Tibial nerve (tissue), 4 donors: ENCODE measurements at regions not wholly inside any gene's neighbourhood (a gene's known extent, or its start where the extent isn't known, plus 50 kb on each side); places are given as distances from the start of the nearest gene placed in this dataset.

Experiments
- DNase-seq, 2 donors: peaks; one replicate each; pipeline ENCODE4 v3.0.0-alpha.2; 2019; ENCODE audit warnings: low spot score in 2 of 2
- H3K27ac ChIP-seq, 4 donors: fragments of 200-600 bp; sonication (generic) in 3 of 4; one replicate each; pipeline ENCODE4 v1.5.1; 2017 to 2019; ENCODE audit warnings: mild to moderate bottlenecking in 1 of 4
- H3K27me3 ChIP-seq, 2 donors: fragments of 200-600 bp; sonication (generic) in 1 of 2; one replicate each; pipeline versions ENCODE4 v1.5.1 to v1.6.0; 2017 to 2019
- H3K36me3 ChIP-seq, 3 donors: fragments of 200-600 bp; sonication (generic); one replicate each; pipeline ENCODE4 v1.5.1; 2018 to 2019
- H3K4me1 ChIP-seq, 4 donors: fragments of 200-600 bp; sonication (generic) in 3 of 4; one replicate each; pipeline ENCODE4 v1.5.1; 2017 to 2019
- H3K4me3 ChIP-seq, 4 donors: fragments of 200-600 bp; sonication (generic) in 3 of 4; one replicate each; pipeline ENCODE4 v1.5.1; 2017 to 2019; ENCODE audit warnings: mild to moderate bottlenecking in 1 of 4, moderate library complexity in 1 of 4
- H3K9me3 ChIP-seq, 4 donors: fragments of 200-600 bp; sonication (generic) in 3 of 4; one replicate each; pipeline ENCODE4 v1.5.1; 2017 to 2019
- EP300 ChIP-seq, 2 donors: sonication (generic); formaldehyde crosslinking; IDR thresholded peaks; one replicate each; pipeline ENCODE4 v1.6.1; 2017; ENCODE audit warnings: antibody characterized with exemption in 2 of 2, mild to moderate bottlenecking in 1 of 2
- POLR2A ChIP-seq, 2 donors: fragments of 450-650 bp; IDR thresholded peaks; one replicate each; pipeline ENCODE4 v1.6.1; 2017; ENCODE audit warnings: antibody characterized with exemption in 2 of 2, mild to moderate bottlenecking in 2 of 2, moderate library complexity in 2 of 2
- WGBS, 2 donors: methylation state at CpG; one replicate each; pipeline ENCODE4 v1.1.5; 2018; 5-methylcytosine and 5-hydroxymethylcytosine counted together
- TF ChIP-seq, protein P1 (sequence below), 5 experiments: fragments of 200-600 bp in 3 of 5; fragments of 450-650 bp in 2 of 5; sonication (generic) in 3 of 5; IDR thresholded peaks; one replicate each; pipeline ENCODE4 v1.5.1; 2016 to 2019; ENCODE audit warnings: antibody characterized with exemption in 5 of 5, mild to moderate bottlenecking in 3 of 5, moderate library complexity in 2 of 5

DNA sequence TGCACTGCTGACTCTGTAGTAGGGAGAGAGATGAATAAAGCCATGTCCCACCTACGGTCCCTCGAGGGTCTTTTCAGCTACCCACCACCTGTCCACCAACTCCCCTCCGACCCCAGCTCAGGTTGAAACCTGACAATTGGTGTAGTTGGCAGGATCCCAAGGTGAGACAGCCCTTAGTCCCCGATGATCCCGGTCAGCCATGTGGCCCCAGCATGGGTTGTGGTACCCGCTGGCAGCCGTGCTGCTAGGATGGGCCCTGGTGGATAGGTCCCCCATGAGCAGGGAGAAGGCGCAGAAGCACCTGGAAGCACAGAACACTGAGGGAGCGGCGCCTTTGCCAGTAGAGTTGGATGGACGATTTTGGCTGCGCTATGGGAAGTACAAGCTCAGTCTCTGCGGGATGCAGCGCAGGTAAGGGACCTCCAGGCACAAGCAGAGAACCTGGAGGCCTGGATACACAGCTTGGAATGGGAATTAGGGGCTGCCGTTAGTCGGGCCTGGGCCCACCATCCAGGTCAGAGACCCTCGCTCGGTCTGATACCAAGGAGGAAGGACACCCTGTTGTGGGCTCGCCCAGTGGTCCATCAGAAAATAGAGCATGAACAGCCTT, 694.6 kb upstream of the AGA start:
- no peaks in the 10 kb centered on the region for H3K4me1 ChIP-seq
- no peak for DNase-seq
- no peak overlapping the region for H3K4me3 ChIP-seq
- no peaks in the 10 kb centered on the region for H3K27me3 ChIP-seq
- TF ChIP-seq POLR2A (IDR thresholded peaks at IDR 0.05) (no peak), EP300 (IDR thresholded peaks at IDR 0.05) (no peak)
- TF ChIP-seq, protein P1, sequence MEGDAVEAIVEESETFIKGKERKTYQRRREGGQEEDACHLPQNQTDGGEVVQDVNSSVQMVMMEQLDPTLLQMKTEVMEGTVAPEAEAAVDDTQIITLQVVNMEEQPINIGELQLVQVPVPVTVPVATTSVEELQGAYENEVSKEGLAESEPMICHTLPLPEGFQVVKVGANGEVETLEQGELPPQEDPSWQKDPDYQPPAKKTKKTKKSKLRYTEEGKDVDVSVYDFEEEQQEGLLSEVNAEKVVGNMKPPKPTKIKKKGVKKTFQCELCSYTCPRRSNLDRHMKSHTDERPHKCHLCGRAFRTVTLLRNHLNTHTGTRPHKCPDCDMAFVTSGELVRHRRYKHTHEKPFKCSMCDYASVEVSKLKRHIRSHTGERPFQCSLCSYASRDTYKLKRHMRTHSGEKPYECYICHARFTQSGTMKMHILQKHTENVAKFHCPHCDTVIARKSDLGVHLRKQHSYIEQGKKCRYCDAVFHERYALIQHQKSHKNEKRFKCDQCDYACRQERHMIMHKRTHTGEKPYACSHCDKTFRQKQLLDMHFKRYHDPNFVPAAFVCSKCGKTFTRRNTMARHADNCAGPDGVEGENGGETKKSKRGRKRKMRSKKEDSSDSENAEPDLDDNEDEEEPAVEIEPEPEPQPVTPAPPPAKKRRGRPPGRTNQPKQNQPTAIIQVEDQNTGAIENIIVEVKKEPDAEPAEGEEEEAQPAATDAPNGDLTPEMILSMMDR (IDR thresholded peaks at IDR 0.05): no peak
- 94 to 99% methylated on average over 16 to 19 of the region's 19 CpGs for WGBS, 2 donors
- H3K36me3 ChIP-seq: no peaks in the 10 kb centered on the region
- peaks cover 0 to 29% (median 0%) of the 10 kb centered on the region in 4 donors for H3K9me3 ChIP-seq
- no peak overlapping the region for H3K27ac ChIP-seq

DNA sequence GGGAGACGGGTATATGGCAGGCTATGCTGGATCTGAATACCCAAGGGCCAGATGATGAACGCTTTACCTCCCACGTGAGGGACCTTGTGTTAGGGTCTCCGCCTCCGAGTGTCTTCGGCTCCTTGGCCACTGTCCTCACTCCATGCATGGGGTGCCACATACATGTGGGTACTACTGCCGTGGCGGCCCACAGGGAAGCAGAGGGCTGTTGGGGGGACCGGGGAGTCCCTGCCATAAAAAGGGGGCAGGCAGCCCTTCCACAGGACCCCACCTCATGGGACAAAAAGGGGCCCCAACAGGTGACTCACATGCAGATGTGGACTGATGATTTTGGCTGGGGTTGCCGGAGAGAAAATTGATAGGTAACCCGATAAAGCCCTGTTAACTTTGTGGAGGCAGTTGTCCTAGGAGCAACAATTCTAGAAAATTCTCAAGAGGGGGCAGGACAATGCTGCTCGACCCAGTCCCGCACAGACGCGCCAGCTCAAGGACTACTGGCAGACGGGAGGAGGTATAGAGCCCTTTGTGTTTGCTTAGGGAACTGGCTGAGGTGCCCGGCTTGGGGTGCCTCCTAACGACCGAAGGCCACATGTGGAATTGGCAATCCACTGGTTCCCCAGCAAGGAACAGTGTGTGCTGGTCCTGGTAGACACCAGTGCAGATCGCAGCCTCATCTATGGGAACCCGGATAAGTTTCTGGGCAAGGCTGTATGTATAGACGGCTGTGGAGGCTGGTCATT, 695.7 kb upstream of the AGA start:
- Histone ChIP-seq H3K4me3 (no peak overlapping the region), H3K27me3 (no peaks in the 10 kb centered on the region), H3K9me3 (peaks cover 0 to 39% (median 0%) of the 10 kb centered on the region in 4 donors), H3K36me3 (no peaks in the 10 kb centered on the region), H3K27ac (no peak overlapping the region), H3K4me1 (no peaks in the 10 kb centered on the region)
- TF ChIP-seq EP300 (IDR thresholded peaks at IDR 0.05) (no peak), POLR2A (IDR thresholded peaks at IDR 0.05) (no peak)
- TF ChIP-seq, protein P1 (IDR thresholded peaks at IDR 0.05): no peak
- WGBS, 2 donors: 94 to 95% methylated on average over 22 of the region's 22 CpGs
- DNase-seq: no peak

DNA sequence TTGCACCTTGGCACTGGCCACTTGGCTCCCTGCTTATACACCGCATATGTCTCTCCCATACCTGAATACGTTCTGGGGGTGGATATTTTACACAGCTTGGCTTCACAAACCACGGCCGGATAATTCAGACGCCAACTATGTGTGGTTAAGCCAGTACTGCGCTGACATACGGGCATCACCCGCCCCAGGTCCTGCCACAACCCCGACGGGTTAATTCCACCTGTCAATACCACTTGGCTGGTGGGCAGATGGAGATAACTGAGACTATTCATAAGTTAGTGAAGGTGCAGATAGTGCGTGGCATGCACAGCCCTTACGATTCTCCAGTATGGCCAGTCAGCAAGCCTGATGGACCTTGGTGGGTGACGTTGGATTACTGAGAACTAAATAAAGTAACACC, 696.3 kb upstream of the AGA start:
- no peaks in the 10 kb centered on the region for H3K27me3 ChIP-seq
- H3K9me3 ChIP-seq: peaks cover 0 to 42% (median 0%) of the 10 kb centered on the region in 4 donors
- H3K4me3 ChIP-seq: no peak overlapping the region
- no peaks in the 10 kb centered on the region for H3K4me1 ChIP-seq
- no peaks in the 10 kb centered on the region for H3K36me3 ChIP-seq
- 96% methylated on average over 13 of the region's 13 CpGs for WGBS, 2 donors
- TF ChIP-seq EP300 (IDR thresholded peaks at IDR 0.05) (no peak), POLR2A (IDR thresholded peaks at IDR 0.05) (no peak)
- TF ChIP-seq, protein P1 (IDR thresholded peaks at IDR 0.05): no peak
- DNase-seq: no peak
- no peak overlapping the region for H3K27ac ChIP-seq

DNA sequence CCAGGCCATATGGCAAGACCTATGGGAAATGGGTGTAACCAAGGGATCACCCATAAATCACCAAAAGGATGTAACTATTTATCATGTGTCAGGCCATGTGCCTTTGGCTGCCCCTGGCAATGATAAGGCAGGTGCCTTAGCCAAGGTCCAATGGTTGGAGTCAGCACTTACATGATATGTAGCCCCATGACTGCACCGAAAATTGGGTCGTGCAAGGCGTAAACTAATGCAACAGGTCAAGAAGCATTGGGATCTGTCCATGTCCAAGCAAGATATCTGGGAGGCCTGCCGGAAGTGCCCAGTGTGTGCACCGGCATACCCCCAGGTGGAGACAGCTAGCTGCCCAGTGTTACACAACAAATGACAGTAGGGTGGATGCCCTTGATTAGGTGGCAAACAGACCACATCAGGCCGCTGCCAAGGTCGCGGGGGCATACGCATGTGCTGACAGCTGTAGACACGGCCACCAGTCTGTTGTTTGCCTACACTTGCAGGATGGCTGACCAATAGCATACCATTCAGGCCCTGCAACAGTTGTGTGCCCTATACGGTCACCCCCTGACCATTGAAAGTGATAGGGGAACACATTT, 698.2 kb upstream of the AGA start:
- Histone ChIP-seq H3K36me3 (no peaks in the 10 kb centered on the region), H3K27me3 (no peaks in the 10 kb centered on the region), H3K27ac (no peak overlapping the region), H3K9me3 (peaks cover 0 to 42% (median 0%) of the 10 kb centered on the region in 4 donors), H3K4me3 (no peak overlapping the region), H3K4me1 (no peaks in the 10 kb centered on the region)
- WGBS, 2 donors: 92 to 95% methylated on average over 11 of the region's 11 CpGs
- DNase-seq: no peak
- TF ChIP-seq, protein P1 (IDR thresholded peaks at IDR 0.05): no peak
- no peak for TF ChIP-seq POLR2A (IDR thresholded peaks at IDR 0.05)
- TF ChIP-seq EP300 (IDR thresholded peaks at IDR 0.05): no peak

DNA sequence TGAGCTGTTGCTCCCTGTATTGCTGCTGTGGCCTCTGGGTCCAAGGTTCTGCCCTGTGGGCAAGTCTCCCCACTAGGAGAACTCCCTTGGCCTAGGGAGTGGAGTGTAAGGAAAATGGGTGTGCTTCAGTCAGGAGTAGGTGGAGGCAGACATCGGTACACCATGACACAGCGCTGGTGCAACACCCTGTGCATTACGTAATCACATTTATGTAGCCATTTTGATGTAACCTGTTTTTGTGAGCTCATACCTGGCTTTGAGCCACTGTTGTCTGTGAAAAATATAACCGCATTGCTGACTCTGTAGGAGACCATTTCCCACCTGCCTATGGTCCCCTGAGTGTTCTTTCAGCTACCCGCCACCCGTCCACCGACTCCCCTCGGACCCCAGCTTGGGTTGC, 700.5 kb upstream of the AGA start:
- WGBS, 2 donors: 93 to 94% methylated on average over 8 of the region's 8 CpGs
- H3K4me3 ChIP-seq: no peak overlapping the region
- H3K4me1 ChIP-seq: no peaks in the 10 kb centered on the region
- H3K9me3 ChIP-seq: peaks cover 0 to 33% (median 0%) of the 10 kb centered on the region in 4 donors
- no peaks in the 10 kb centered on the region for H3K27me3 ChIP-seq
- H3K36me3 ChIP-seq: no peaks in the 10 kb centered on the region
- no peak for TF ChIP-seq EP300 (IDR thresholded peaks at IDR 0.05)
- TF ChIP-seq, protein P1 (IDR thresholded peaks at IDR 0.05): no peak
- no peak overlapping the region for H3K27ac ChIP-seq
- DNase-seq: no peak
